ENCODE measurements at regions not wholly inside any gene's neighbourhood (a gene's known extent, or its start where the extent isn't known, plus 50 kb on each side); places are given as distances from the start of the nearest gene placed in this dataset.

DNA sequence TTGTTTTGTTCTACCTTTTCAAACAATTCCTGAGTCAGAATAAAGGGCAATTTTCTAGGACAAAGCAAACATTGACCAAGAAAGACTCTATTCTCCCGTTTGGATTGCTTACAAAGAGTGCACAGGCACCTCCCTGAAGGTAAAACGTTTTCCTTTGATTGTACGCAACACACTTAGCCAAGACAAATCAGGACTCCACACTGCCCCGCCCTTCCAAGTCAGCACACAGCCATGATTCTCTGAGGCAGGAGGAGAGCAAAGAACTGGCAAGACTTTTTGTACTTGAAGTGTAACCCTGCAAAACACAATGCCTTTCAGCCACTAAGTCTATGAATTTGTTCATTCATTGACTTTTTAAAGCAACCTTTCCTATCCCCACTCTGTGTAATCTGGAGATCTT, 85.0 kb upstream of the FAM180A start:
- Histone ChIP-seq H3K36me3 (ENCODE audit: control insufficient read depth, insufficient read depth, low read length) (no peaks in the 10 kb centered on the region), H3K27ac (no peak overlapping the region), H3K79me2 (no peaks in the 10 kb centered on the region), H3K9ac (no peak overlapping the region), H3K4me2 (ENCODE audit: low read length) (no peak overlapping the region), H2AFZ (no peak overlapping the region), H3K9me3 (ENCODE audit: control insufficient read depth, low read length) (no peaks in the 10 kb centered on the region), H3K27me3 (ENCODE audit: control insufficient read depth, insufficient read depth, low read length) (no peaks in the 10 kb centered on the region), H3K4me3 (ENCODE audit: low read depth, low read length) (no peak overlapping the region), H3K4me1 (no peaks in the 10 kb centered on the region)
- TF ChIP-seq, protein P1, sequence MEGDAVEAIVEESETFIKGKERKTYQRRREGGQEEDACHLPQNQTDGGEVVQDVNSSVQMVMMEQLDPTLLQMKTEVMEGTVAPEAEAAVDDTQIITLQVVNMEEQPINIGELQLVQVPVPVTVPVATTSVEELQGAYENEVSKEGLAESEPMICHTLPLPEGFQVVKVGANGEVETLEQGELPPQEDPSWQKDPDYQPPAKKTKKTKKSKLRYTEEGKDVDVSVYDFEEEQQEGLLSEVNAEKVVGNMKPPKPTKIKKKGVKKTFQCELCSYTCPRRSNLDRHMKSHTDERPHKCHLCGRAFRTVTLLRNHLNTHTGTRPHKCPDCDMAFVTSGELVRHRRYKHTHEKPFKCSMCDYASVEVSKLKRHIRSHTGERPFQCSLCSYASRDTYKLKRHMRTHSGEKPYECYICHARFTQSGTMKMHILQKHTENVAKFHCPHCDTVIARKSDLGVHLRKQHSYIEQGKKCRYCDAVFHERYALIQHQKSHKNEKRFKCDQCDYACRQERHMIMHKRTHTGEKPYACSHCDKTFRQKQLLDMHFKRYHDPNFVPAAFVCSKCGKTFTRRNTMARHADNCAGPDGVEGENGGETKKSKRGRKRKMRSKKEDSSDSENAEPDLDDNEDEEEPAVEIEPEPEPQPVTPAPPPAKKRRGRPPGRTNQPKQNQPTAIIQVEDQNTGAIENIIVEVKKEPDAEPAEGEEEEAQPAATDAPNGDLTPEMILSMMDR (IDR thresholded peaks at IDR 0.05), result no peak

DNA sequence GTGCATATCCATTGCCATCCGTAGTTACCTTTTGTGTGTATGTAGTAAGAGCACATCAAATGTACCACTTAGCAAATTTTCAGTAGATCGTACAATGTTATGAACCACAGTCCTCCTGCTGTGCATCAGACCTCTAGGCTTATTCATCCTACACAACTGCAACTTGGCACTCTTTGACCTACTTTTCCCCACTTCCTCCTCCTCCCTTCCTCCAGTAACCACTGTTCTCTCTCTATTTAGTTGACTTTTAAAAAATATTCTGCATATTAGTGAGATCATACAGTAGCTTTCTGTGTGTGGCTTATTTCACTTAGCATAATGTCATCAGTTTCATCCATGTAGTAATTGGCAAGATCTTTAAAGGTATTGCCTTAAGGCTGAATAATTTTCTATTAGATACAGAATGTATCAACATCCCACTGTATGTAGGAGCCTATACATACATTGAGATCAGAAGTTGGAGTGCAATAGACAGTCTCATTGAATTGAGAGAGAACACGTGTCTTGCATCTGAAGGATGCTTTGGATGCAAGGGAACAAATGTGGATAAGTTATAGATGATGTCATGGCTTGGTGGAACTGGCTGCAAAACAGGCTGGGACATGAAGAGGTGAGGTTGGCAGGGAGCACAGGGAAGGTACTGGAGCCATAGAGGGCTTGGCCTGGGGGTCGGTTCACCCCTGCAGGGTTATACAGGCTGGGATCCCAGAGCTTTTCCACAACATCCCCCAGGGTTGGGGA, 83.0 kb upstream of the FAM180A start:
- Histone ChIP-seq H3K27ac (no peak overlapping the region), H3K79me2 (no peaks in the 10 kb centered on the region), H3K9ac (no peak overlapping the region), H3K27me3 (ENCODE audit: control insufficient read depth, insufficient read depth, low read length) (no peaks in the 10 kb centered on the region), H3K9me3 (ENCODE audit: control insufficient read depth, low read length) (no peaks in the 10 kb centered on the region), H2AFZ (no peak overlapping the region), H3K4me3 (ENCODE audit: low read depth, low read length) (no peak overlapping the region), H3K4me2 (ENCODE audit: low read length) (no peak overlapping the region), H3K36me3 (ENCODE audit: control insufficient read depth, insufficient read depth, low read length) (no peaks in the 10 kb centered on the region), H3K4me1 (no peaks in the 10 kb centered on the region)
- TF ChIP-seq, protein P1 (IDR thresholded peaks at IDR 0.05), result no peak

DNA sequence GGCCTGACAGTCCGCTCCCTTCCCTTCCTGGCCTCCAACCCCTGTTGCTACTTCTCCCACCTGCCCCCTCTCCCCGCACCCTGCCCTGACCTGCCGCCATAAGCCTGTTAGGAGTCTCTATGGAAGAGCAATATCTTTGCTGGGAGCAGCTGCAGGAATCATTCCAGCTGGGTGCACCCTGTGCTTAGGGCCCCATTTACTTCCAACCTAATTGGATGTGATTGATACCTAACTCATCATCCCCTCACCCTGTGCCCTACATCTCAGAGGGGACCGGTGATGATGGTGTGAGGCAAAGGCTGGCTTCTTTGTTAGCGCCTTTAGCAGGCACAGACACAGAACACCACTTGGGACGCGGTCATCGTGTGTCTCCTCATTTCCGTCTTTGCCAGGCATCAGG, 80.0 kb upstream of the FAM180A start:
- Histone ChIP-seq H3K36me3 (ENCODE audit: control insufficient read depth, insufficient read depth, low read length) (no peaks in the 10 kb centered on the region), H3K9me3 (ENCODE audit: control insufficient read depth, low read length) (no peaks in the 10 kb centered on the region), H3K27ac (no peak overlapping the region), H3K4me1 (no peaks in the 10 kb centered on the region), H3K79me2 (no peaks in the 10 kb centered on the region), H3K9ac (no peak overlapping the region), H3K4me3 (ENCODE audit: low read depth, low read length) (no peak overlapping the region), H3K27me3 (ENCODE audit: control insufficient read depth, insufficient read depth, low read length) (no peaks in the 10 kb centered on the region), H3K4me2 (ENCODE audit: low read length) (no peak overlapping the region), H2AFZ (no peak overlapping the region)
- TF ChIP-seq, protein P1 (IDR thresholded peaks at IDR 0.05), result no peak

DNA sequence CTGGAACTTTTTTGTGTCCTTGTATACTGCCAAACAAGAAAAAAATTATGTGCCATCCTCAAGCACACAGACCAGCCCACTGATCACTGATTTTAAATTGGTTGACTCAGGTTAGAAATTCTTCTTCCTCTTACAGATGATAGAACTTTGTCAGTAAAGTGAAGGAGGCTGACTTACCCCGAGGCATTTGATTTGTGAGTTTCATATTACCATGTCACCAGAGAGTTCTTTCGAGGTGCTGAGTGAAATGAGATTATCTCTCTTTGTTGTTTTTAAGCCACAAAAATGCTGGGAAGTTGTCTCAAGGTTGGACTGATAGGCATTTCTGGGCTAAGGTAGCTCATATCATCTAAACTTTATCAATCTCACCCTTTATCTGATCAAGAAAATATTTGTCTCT, 78.8 kb upstream of the FAM180A start:
- Histone ChIP-seq H3K27me3 (ENCODE audit: control insufficient read depth, insufficient read depth, low read length) (no peaks in the 10 kb centered on the region), H2AFZ (no peak overlapping the region), H3K9ac (no peak overlapping the region), H3K9me3 (ENCODE audit: control insufficient read depth, low read length) (no peaks in the 10 kb centered on the region), H3K79me2 (no peaks in the 10 kb centered on the region), H3K27ac (no peak overlapping the region), H3K4me2 (ENCODE audit: low read length) (no peak overlapping the region), H3K4me1 (no peaks in the 10 kb centered on the region), H3K4me3 (ENCODE audit: low read depth, low read length) (no peak overlapping the region), H3K36me3 (ENCODE audit: control insufficient read depth, insufficient read depth, low read length) (no peaks in the 10 kb centered on the region)
- TF ChIP-seq, protein P1 (IDR thresholded peaks at IDR 0.05), result no peak

DNA sequence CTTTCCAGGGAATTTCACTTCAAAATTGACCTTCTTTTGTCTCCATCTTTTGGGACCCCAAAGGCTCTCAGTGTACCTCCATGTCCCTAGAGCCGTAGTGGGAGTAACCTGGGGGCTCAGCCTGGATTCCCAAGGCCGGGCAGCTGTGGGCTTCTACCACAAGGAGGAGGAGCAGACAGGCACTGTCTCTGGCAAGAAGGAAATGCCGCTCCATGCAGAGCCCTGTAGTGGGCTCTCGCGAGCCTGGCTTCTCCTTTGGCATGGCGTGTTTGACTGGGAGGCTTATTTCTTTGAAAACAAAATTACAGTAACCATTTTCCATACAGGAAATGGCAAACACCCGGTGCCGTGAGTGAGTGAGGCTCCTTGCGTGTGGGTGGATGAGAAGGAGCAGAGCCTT, 76.8 kb upstream of the FAM180A start:
- H3K4me1 ChIP-seq, result no peaks in the 10 kb centered on the region
- H3K9ac ChIP-seq, result no peak overlapping the region
- H2AFZ ChIP-seq, result no peak overlapping the region
- H3K79me2 ChIP-seq, result no peaks in the 10 kb centered on the region
- H3K4me3 ChIP-seq (ENCODE audit: low read depth, low read length), result no peak overlapping the region
- TF ChIP-seq, protein P1 (IDR thresholded peaks at IDR 0.05), result no peak
- H3K9me3 ChIP-seq (ENCODE audit: control insufficient read depth, low read length), result no peaks in the 10 kb centered on the region
- H3K36me3 ChIP-seq (ENCODE audit: control insufficient read depth, insufficient read depth, low read length), result no peaks in the 10 kb centered on the region
- no peak overlapping the region for H3K4me2 ChIP-seq (ENCODE audit: low read length)
- H3K27me3 ChIP-seq (ENCODE audit: control insufficient read depth, insufficient read depth, low read length), result no peaks in the 10 kb centered on the region
- no peak overlapping the region for H3K27ac ChIP-seq

All from parathyroid adenoma (tissue), 2 donors.